ENCODE measurements at regions not wholly inside any gene's neighbourhood (a gene's known extent, or its start where the extent isn't known, plus 50 kb on each side); places are given as distances from the start of the nearest gene placed in this dataset.
"Not testable (repeated sequence)": the region's sequence is repeated elsewhere in the genome, so short reads cannot be mapped to it uniquely, and the experiment has no call there.

DNA sequence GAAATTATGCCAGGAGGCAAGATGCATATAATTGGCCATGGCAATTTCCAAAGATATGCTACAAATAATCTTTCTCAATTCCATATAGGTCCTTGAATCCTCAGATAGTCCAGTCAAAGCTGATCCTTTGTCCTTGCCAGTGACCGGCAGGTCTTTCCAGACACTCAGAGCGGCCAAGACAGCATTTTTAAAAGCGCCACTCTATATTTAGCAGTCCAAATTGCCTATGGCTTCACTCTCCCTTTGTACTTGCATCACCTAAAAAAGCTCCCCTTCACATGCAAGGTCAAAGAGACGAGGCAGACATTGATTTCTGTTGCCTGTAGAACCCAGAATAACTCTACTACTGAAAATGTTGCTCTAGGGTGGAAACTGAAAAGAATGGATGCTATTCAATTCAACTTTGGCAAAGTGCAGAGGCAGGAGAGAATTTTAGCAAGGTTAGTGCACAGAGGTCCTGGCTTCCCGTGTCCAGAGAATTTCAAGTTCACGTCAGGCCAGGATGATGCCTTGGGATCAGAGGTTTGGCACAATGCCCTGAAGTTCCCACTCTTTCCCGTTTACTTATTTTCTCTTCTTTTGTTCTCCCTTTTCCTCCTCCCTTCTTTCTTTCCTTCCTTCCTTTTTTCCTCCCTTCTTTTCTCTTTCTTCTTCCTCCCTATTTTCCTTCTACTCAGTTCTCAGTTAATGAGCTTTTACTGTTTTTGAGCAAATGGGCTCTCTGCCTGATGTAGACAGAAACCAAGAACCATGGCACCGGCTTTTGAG, 108.5 kb downstream of the KCNK1 start:
- DNase-seq = no peak

DNA sequence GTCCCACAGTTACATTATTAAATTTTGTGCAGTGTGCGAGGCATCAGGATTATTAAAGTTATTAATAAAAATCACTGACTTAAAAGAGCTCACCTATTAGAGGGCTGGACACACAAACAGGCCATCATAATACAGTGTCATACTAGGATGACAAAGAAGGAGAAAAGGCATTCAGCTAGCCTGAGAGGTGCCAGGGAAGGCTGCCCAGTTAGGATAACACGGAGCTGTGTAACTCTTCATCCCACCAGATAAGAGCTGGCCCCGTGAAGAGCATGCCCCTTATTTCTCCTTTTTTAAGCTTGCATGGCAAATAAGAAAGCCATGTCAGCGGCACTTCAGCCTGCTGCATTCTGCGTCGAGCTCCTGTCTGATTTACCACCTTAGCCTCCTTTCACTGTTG, 109.5 kb downstream of the KCNK1 start:
- DNase-seq = no peak

- DNase-seq = not testable (repeated sequence)
Measured at GRCh38 chr1:233724131-233724631, 110.3 kb downstream of the KCNK1 start.

DNA sequence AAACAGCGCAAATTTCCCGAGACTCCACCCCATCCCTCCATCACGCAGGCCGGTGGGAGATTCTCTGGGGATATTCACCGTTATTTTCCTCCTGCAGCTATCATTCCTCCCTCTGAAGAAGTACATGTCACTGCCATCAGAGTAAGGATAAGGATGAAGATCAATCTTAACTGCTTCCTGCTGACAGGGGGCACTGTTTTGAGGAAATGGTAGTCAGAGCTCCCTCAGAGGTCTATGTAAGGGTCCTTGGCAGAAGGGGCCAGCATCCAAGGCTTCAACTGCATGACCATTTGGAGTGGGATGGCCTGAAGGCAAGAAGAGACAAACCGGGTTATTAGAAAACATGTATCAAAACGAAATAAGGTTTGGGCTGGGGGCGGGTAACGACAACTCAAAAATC, 111.5 kb downstream of the KCNK1 start:
- DNase-seq = no peak

DNA sequence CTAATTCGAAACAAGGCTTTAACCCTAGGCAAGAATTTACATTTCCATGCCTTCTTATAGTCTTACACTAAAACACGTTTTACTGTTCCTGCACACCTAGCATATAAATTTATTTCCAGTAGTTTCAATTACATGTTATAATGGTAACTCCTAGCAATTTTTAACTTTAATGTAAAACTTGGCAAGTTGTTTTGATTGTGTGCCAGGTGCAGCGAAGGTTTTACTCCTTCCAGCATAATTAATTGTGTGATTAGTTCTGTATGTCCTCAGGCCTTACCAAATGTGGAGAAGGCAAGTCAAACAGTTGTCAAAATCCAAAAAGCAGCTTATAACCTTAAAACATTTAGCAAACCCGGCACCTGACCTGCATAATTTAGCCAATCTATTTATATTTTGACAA, 114.8 kb downstream of the KCNK1 start:
- no peak for DNase-seq

GRCh38 chr1:233730380-233730779, 116.5 kb downstream of the KCNK1 start:
- DNase-seq = no peak

DNA sequence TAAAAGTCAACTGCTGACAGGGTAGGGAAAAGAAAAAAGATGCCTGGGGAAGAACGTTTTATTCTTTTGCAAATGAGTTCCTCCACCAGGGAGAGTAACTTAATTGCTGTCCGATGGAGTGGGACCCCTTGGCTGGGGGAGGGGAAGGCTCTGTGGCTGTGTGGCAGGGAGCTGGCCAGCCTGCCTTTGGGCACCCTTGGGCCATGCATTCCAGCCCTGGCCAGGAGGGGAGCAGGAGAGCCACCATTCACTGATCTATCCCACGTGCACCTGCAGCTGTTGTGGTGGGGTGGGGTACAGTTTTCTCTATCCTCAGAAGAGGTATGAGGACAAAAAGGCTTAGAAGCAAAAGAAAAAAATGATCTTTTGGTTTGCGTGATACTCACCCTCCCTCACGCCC, 116.9 kb downstream of the KCNK1 start:
- no peak for DNase-seq

GRCh38 chr1:233732206-233732605, 118.3 kb downstream of the KCNK1 start:
- no peak for DNase-seq

DNA sequence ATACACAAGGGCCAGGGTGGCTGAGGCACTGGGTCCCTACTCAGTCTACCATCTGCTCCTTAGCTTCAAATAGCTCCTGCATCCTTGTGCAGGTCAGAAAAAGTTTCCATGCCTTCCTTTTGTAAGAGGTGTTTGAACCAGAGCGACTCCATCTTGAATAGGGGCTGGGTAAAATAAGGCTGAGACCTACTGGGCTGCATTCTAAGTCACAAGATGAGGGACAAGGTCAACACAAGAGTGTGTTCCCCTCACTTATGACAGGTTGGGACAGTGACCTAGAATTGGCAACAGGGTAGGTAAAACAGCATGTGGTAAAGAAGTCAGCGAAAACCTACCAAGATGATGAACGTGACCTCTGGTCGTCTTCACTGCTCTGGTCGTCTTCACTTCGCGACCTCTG, 120.5 kb downstream of the KCNK1 start:
- no peak for DNase-seq

DNA sequence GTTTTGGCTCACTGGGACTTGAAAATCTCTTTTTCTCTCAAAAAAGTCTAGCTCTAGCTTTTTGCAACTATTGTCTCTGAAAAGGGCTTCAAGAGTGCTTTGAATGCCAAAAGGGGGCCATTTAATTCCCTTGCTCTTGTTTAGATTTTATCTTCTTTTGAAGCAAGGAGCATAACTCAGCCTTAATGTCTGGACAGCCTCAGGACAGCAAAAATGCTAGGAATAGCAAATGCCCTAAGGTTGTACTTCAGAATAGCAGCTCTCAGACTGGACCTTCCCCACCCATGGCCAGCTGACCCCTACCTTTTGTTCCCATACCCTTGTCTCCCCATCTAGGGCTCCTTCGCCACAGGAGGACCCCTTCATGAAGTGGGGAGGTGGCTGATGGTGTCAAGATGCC, 121.4 kb downstream of the KCNK1 start:
- no peak for DNase-seq

- no peak for DNase-seq
Measured at GRCh38 chr1:233735847-233736246, 121.9 kb downstream of the KCNK1 start.

GRCh38 chr1:233737341-233737740, 123.4 kb downstream of the KCNK1 start:
- no peak for DNase-seq

GRCh38 chr1:233738396-233738795, 124.5 kb downstream of the KCNK1 start:
- no peak for DNase-seq

DNA sequence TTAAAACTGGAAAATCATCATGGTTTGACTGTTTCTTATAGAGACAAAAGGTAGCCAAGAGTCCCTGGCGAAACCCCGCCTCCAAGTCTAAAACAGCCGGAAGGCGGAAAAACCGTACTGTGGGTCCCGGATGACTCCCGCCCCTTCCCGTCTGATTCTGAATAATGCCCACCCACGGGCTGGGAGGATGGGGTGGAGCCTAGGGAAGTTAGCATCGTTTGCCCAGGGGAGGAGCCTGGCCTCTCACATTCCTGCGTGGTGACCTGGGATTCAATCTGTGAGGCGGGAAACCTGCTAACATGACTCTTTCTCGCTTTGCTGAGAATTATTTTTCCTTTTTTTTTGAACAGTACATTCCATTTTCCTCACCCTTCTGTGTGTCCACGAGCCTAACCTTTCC, 124.9 kb downstream of the KCNK1 start:
- no peak for DNase-seq

GRCh38 chr1:233744779-233745513, 131.0 kb downstream of the KCNK1 start:
- no peak for DNase-seq

DNA sequence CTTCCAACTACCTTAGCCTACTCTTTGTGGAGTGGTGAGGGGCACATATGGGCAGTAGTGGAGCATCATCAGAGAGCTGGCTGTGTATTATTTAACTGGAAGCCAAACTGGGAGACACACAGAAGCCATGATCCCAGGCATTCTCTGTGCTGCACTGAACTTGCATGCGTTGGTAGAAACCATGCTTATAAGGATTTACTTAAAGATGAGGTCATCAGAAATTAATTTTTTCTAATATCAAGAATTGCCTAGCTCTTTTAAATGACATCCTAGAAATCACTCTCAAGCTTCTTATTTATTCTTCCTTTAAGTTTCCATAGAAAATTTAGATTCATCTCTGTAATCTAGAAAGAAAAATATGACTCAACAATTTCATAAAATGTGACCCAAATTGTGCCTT, 136.2 kb downstream of the KCNK1 start:
- DNase-seq = no peak

DNA sequence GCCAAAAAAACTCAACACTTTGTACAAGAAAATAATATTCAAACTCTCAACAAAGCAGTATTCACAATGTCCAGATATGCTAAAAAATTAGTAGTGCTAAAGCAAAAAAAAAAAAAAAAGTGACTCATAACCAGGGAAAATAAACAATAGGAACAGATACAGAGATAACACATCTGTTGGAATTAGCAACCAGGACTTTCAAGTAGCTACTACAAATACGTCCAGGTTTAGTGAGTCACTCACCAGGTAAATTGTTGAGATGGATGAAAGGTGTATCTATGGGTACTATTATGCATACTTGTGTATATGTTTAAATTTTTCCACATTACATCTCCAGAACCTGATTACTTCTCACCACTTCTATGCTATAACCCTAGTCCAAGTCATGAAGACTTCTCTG, 144.8 kb upstream of the SLC35F3 start:
- no peak for DNase-seq

DNA sequence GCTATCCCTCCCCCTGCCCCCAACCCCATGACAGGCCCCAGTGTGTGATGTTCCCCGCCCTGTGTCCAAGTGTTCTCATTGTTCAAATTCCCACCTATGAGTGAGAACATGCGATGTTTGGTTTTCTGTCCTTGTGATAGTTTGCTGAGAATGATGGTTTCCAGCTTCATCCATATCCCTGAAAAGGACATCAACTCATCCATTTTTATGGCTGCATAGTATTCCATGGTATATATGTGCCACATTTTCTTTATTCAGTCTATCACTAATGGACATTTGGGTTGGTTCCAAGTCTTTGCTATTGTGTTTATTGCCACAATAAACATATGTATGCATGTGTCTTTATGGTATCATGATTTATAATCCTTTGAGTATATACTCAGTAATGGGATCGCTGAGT, 140.2 kb upstream of the SLC35F3 start:
- DNase-seq = not testable (repeated sequence)

- DNase-seq = peak in 29 of 56 donors; percentile 2 to 65 (median 22)
Measured at GRCh38 chr1:233777566-233777965, 126.9 kb upstream of the SLC35F3 start.

- no peak for DNase-seq
Measured at GRCh38 chr1:233780049-233780448, 124.4 kb upstream of the SLC35F3 start.

- DNase-seq = no peak
Measured at GRCh38 chr1:233782937-233783586, 121.4 kb upstream of the SLC35F3 start.

DNA sequence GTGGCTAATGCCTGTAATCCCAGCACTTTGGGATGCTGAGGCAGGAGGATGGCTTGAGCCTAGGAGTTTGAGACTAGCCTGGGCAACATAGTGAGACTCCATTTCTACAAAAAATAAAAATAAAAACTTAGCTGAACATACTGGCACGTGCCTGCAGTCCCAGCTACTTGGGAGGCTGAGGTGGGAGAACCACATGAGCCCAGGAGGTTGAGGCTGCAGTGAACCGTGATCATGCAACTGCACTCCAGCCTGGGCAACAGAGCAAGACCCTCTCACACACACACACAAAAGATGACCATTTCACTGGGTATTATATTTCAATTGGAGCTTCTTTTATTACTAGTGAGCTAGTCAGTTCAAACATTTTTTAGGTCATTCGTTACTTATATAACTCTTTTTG, 116.9 kb upstream of the SLC35F3 start:
- DNase-seq = no peak

Data from nucleus accumbens (tissue), 56 donors.